ENCODE measurements at regions not wholly inside any gene's neighbourhood (a gene's known extent, or its start where the extent isn't known, plus 50 kb on each side); places are given as distances from the start of the nearest gene placed in this dataset.

DNA sequence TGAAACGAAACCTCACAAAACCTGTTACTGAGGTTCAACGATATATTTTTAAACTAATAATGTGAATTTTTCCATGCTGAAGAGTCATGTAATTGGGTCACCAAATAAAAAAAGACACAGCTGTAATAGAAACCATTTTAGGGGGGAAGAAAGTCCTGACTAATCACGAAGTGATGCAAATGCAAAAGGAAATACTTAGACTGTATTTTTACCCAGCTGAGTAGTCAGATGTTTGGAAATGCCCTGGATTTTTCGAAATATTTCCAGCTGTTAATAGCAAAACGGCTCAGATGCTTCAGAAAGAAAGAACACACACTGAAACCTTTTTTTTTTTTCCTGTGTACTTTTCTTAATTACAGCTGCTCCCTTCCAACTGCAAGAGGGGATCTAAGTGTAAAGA is 210.3 kb downstream of the SETD4 start:
- Histone ChIP-seq H3K27me3 (no peaks in the 10 kb centered on the region), H3K4me1 (peaks cover 0 to 18% (median 0%) of the 10 kb centered on the region in 3 donors), H3K27ac (peak overlapping the region in 2 of 4 donors; percentile 0 to 8), H3K36me3 (no peaks in the 10 kb centered on the region), H3K4me3 (no peak overlapping the region), H3K9me3 (no peaks in the 10 kb centered on the region)
- FAIRE-seq, result no peak
- no peak for DNase-seq
- 59 to 61% methylated on average over 5 of the region's 5 CpGs for WGBS, 2 donors
- TF ChIP-seq, protein P1, sequence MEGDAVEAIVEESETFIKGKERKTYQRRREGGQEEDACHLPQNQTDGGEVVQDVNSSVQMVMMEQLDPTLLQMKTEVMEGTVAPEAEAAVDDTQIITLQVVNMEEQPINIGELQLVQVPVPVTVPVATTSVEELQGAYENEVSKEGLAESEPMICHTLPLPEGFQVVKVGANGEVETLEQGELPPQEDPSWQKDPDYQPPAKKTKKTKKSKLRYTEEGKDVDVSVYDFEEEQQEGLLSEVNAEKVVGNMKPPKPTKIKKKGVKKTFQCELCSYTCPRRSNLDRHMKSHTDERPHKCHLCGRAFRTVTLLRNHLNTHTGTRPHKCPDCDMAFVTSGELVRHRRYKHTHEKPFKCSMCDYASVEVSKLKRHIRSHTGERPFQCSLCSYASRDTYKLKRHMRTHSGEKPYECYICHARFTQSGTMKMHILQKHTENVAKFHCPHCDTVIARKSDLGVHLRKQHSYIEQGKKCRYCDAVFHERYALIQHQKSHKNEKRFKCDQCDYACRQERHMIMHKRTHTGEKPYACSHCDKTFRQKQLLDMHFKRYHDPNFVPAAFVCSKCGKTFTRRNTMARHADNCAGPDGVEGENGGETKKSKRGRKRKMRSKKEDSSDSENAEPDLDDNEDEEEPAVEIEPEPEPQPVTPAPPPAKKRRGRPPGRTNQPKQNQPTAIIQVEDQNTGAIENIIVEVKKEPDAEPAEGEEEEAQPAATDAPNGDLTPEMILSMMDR (IDR thresholded peaks at IDR 0.05), result no peak
- intact Hi-C loops (cut with DNase I), result no loop called here
- ATAC-seq, result peak in 3 of 4 donors; percentile 30 to 70 (median 56)

DNA sequence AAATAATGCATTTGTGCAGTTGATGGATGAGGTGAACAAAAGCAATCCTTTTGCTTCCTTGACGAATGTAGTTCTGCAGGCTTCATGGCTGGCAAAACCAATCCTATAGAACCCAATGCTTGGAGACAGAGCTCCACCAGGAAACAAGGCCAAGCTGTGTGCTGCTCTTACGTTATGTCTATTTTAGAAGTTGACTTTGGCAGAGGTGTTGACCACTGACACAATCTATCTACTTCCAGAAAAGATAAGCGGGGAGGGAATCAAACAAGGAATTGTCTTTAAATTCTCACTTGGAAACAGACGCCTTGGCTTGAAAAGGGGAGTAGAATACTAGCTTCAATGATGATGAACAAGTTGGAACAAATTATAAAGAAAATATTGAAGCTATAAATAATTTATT is 211.2 kb downstream of the SETD4 start:
- intact Hi-C loops (cut with DNase I), result loop anchor here in 1 of 3 donors (10.0 kb wide), 1 partner anchor 184 kb away; no protein-coding TSS in a partner anchor
- no peak overlapping the region for H3K4me3 ChIP-seq
- WGBS, 2 donors, result 44 to 53% methylated on average over 4 of the region's 4 CpGs
- ATAC-seq, result peak in 2 of 4 donors; percentile 36 to 60
- TF ChIP-seq, protein P1 (IDR thresholded peaks at IDR 0.05), result no peak
- DNase-seq, result no peak
- peaks cover 0 to 18% (median 0%) of the 10 kb centered on the region in 3 donors for H3K4me1 ChIP-seq
- no peaks in the 10 kb centered on the region for H3K36me3 ChIP-seq
- no peaks in the 10 kb centered on the region for H3K27me3 ChIP-seq
- no peaks in the 10 kb centered on the region for H3K9me3 ChIP-seq
- H3K27ac ChIP-seq, result peak overlapping the region in 2 of 4 donors; percentile 0 to 8
- FAIRE-seq, result no peak

DNA sequence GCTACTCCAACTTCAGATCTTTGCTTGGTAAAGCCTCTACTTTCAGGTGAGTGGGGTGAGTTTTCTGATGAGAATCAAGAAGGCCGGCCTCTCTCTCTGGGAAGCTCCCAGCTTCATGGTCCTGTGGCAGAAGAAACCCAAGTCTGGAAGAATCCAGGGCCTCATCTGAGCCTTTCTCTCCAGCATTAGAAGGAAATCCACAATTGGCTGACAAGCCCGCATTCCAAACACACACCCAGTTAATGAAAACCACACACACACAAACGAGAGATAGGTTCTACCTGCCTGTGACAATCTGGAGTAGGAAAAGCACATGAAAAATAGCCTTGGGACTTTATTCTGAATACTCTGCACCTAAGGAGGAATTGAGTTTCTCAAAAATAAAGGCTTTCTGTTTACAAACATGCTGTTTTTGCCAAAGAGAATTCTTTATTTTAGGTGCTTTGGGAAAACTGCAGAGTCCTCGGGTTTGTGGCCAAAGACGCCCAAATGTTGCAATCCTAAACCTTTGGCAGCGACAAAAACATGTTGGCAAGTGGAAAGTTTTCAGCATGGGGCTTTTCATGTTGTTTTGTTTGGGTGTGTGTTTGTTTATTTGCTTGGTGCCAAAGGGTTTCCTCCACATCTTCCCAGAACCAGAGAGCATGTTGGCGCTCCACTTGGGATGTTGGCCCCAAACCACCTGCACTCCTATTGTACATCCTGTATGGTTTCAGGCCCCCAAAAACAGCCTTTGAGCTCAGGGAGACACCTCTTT is 216.2 kb downstream of the SETD4 start:
- H3K4me3 ChIP-seq, result no peak overlapping the region
- intact Hi-C loops (cut with DNase I), result loop anchor here in 1 of 3 donors (10.0 kb wide), 1 partner anchor 179 kb away; no protein-coding TSS in a partner anchor
- H3K9me3 ChIP-seq, result no peaks in the 10 kb centered on the region
- no peak for ATAC-seq
- TF ChIP-seq, protein P1 (IDR thresholded peaks at IDR 0.05), result no peak
- FAIRE-seq, result no peak
- H3K36me3 ChIP-seq, result no peaks in the 10 kb centered on the region
- H3K4me1 ChIP-seq, result peaks cover 0 to 3% (median 0%) of the 10 kb centered on the region in 3 donors
- H3K27me3 ChIP-seq, result no peaks in the 10 kb centered on the region
- WGBS, 2 donors, result 70 to 74% methylated on average over 7 of the region's 7 CpGs
- H3K27ac ChIP-seq, result peak overlapping the region in 2 of 4 donors; percentile 8 to 23
- DNase-seq, result no peak

DNA sequence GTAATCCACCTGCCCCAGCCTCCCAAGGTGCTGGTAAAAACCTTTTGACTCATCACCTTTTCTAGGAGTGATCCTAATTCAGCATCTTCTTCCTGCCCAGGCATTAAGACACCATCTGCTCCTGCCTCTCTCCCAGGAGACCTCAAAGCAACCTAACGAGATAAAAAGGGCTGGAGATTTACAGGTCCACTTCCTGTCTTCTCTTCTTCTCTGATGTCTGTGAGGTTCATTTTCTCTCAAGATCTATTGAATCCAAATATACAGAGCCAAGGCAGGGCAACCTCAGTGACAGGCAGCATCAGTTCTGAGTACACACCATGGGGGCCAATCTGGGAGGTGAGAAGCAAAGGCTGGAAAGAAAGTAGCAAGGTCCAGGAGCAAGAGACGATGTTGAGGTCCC is 219.4 kb downstream of the SETD4 start:
- H3K9me3 ChIP-seq, result no peaks in the 10 kb centered on the region
- FAIRE-seq, result no peak
- H3K27ac ChIP-seq, result no peak overlapping the region
- no peak overlapping the region for H3K4me3 ChIP-seq
- DNase-seq, result no peak
- TF ChIP-seq, protein P1 (IDR thresholded peaks at IDR 0.05), result no peak
- H3K27me3 ChIP-seq, result no peaks in the 10 kb centered on the region
- ATAC-seq, result no peak
- H3K4me1 ChIP-seq, result no peaks in the 10 kb centered on the region
- 74 to 82% methylated on average over 2 of the region's 2 CpGs for WGBS, 2 donors
- intact Hi-C loops (cut with DNase I), result loop anchor here in 1 of 3 donors (10.0 kb wide), 1 partner anchor 176 kb away; no protein-coding TSS in a partner anchor
- H3K36me3 ChIP-seq, result no peaks in the 10 kb centered on the region

All from pancreas (tissue), 10 donors.